ENCODE measurements at regions not wholly inside any gene's neighbourhood (a gene's known extent, or its start where the extent isn't known, plus 50 kb on each side); places are given as distances from the start of the nearest gene placed in this dataset.
"Not testable (repeated sequence)": the region's sequence is repeated elsewhere in the genome, so short reads cannot be mapped to it uniquely, and the experiment has no call there.

GRCh38 chr13:88704600-88705275 lies 1033.6 kb downstream of the SLITRK5 start:
- no peak for DNase-seq
- TF ChIP-seq POLR2A (IDR thresholded peaks at IDR 0.05): no peak
- H3K4me1 ChIP-seq (ENCODE audit: insufficient read depth): no peaks in the 10 kb centered on the region
- no peaks in the 10 kb centered on the region for H3K36me3 ChIP-seq
- H3K27me3 ChIP-seq: no peaks in the 10 kb centered on the region
- intact Hi-C loops (cut with DNase I): no loop called here
- WGBS, 3 donors: 9 to 13% (median 9%) methylated on average over 7 of the region's 7 CpGs
- no peak overlapping the region for H3K4me3 ChIP-seq
- H3K27ac ChIP-seq: no peak overlapping the region
- no peaks in the 10 kb centered on the region for H3K9me3 ChIP-seq

DNA sequence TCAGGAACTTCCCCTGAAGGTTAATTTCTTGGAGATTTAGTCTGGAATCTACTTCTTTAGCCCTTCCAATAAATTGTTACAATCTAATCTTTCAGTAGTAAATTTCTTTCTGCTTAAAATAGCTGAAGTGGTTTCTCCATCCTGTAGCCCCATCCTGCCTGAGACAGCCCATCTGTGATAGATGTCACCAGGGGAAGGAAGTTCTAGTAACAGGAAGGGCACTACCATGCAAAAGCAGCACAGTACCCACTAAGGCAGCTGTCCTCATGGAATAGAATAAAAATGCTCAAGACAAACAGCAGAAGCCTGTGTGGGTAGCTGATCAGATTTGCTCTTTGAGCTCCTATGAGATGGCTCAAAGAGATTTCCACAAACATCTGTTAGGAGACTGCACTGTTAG lies 1036.5 kb downstream of the SLITRK5 start:
- intact Hi-C loops (cut with DNase I): no loop called here
- TF ChIP-seq POLR2A (IDR thresholded peaks at IDR 0.05) (no peak), EP300 (IDR thresholded peaks at IDR 0.05) (no peak)
- TF ChIP-seq, protein P1, sequence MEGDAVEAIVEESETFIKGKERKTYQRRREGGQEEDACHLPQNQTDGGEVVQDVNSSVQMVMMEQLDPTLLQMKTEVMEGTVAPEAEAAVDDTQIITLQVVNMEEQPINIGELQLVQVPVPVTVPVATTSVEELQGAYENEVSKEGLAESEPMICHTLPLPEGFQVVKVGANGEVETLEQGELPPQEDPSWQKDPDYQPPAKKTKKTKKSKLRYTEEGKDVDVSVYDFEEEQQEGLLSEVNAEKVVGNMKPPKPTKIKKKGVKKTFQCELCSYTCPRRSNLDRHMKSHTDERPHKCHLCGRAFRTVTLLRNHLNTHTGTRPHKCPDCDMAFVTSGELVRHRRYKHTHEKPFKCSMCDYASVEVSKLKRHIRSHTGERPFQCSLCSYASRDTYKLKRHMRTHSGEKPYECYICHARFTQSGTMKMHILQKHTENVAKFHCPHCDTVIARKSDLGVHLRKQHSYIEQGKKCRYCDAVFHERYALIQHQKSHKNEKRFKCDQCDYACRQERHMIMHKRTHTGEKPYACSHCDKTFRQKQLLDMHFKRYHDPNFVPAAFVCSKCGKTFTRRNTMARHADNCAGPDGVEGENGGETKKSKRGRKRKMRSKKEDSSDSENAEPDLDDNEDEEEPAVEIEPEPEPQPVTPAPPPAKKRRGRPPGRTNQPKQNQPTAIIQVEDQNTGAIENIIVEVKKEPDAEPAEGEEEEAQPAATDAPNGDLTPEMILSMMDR (IDR thresholded peaks at IDR 0.05): no peak
- no peak overlapping the region for H3K4me3 ChIP-seq
- DNase-seq: no peak
- no peaks in the 10 kb centered on the region for H3K4me1 ChIP-seq (ENCODE audit: insufficient read depth)
- peaks cover 4% of the 10 kb centered on the region for H3K27me3 ChIP-seq
- H3K36me3 ChIP-seq: no peaks in the 10 kb centered on the region
- no peak overlapping the region for H3K27ac ChIP-seq
- no peaks in the 10 kb centered on the region for H3K9me3 ChIP-seq

- no peak for DNase-seq
- 92 to 95% (median 94%) methylated on average over 22 of the region's 22 CpGs for WGBS, 3 donors
- no peak for TF ChIP-seq EP300 (IDR thresholded peaks at IDR 0.05)
- TF ChIP-seq POLR2A (IDR thresholded peaks at IDR 0.05): no peak
- TF ChIP-seq, protein P1 (IDR thresholded peaks at IDR 0.05): no peak
- Histone ChIP-seq H3K4me1 (ENCODE audit: insufficient read depth) (no peaks in the 10 kb centered on the region), H3K36me3 (no peaks in the 10 kb centered on the region), H3K27me3 (no peaks in the 10 kb centered on the region), H3K4me3 (no peak overlapping the region), H3K27ac (no peak overlapping the region), H3K9me3 (no peaks in the 10 kb centered on the region)
- intact Hi-C loops (cut with DNase I): no loop called here
Measured at GRCh38 chr13:88717946-88718345, 1046.8 kb downstream of the SLITRK5 start.

DNA sequence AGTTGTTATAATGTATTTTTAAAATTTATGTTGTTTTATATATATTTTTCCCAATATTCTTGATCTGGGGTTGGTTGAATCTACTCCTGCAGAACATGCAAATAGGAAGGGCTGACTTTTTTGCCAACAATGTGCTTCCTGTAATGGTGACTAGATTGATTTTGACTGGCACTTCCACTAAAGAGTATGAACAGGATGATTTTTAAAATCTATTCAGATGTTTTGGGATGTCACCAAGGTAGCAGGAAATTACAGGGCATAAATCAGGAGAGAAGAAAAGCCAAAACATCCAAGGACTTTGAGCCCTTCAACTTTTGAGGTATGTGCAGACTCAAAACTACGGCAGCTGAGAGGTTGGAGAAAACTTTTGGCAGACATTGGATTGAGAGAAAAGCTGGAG lies 1047.6 kb downstream of the SLITRK5 start:
- Histone ChIP-seq H3K9me3 (no peaks in the 10 kb centered on the region), H3K36me3 (no peaks in the 10 kb centered on the region), H3K27ac (no peak overlapping the region), H3K27me3 (no peaks in the 10 kb centered on the region), H3K4me1 (ENCODE audit: insufficient read depth) (no peaks in the 10 kb centered on the region), H3K4me3 (no peak overlapping the region)
- WGBS, 3 donors: 75 to 86% (median 86%) methylated on average over 1 of the region's 1 CpG
- intact Hi-C loops (cut with DNase I): no loop called here
- DNase-seq: no peak
- no peak for TF ChIP-seq POLR2A (IDR thresholded peaks at IDR 0.05)
- TF ChIP-seq, protein P1 (IDR thresholded peaks at IDR 0.05): no peak
- TF ChIP-seq EP300 (IDR thresholded peaks at IDR 0.05): no peak

DNA sequence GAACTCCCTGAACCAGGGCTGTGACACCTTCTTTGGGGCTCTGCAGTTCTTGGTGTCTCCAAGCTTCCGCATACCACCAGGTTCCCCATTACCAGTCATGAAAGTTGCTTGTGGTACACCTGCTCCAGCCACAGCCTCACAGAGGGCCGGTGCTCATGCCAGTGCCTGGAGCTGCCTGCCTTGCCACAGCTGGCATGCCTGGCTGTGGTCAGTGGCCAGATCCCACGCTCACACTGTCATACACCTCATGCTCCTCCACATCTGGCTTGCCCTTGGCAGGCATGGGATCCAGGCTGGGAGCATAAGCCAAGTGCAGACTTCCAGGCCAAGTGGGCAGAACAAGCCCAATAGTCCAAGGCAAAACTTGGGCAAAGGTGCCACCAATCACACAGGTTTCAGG lies 1054.9 kb downstream of the SLITRK5 start:
- DNase-seq: no peak
- intact Hi-C loops (cut with DNase I): no loop called here
- Histone ChIP-seq H3K4me3 (no peak overlapping the region), H3K4me1 (ENCODE audit: insufficient read depth) (no peaks in the 10 kb centered on the region), H3K27me3 (no peaks in the 10 kb centered on the region), H3K36me3 (no peaks in the 10 kb centered on the region), H3K27ac (no peak overlapping the region), H3K9me3 (no peaks in the 10 kb centered on the region)
- TF ChIP-seq POLR2A (IDR thresholded peaks at IDR 0.05): no peak
- 86 to 100% (median 92%) methylated on average over 3 of the region's 3 CpGs for WGBS, 3 donors

GRCh38 chr13:88727236-88727635 lies 1056.1 kb downstream of the SLITRK5 start:
- H3K4me1 ChIP-seq (ENCODE audit: insufficient read depth); DNase-seq; intact Hi-C loops (cut with DNase I); H3K9me3 ChIP-seq; H3K4me3 ChIP-seq; H3K27me3 ChIP-seq; H3K27ac ChIP-seq; H3K36me3 ChIP-seq: not testable (repeated sequence)
- WGBS, 3 donors: 78 to 86% (median 85%) methylated on average over 7 of the region's 7 CpGs

Measured in ovary (tissue), 7 donors.